ENCODE measurements at regions not wholly inside any gene's neighbourhood (a gene's known extent, or its start where the extent isn't known, plus 50 kb on each side); places are given as distances from the start of the nearest gene placed in this dataset.

- DNase-seq (ENCODE audit: low spot score), result no peak
Observed at GRCh38 chr7:21361413-21362125, 66.3 kb upstream of the SP4 start.

GRCh38 chr7:21364801-21365271 lies 63.0 kb upstream of the SP4 start:
- no peak for DNase-seq (ENCODE audit: low spot score)

GRCh38 chr7:21365866-21366624 lies 61.8 kb upstream of the SP4 start:
- DNase-seq (ENCODE audit: low spot score), result no peak

GRCh38 chr7:21367081-21367480 lies 60.8 kb upstream of the SP4 start:
- DNase-seq (ENCODE audit: low spot score), result no peak

- DNase-seq (ENCODE audit: low spot score), result no peak
Observed at GRCh38 chr7:21367537-21367936, 60.3 kb upstream of the SP4 start.

GRCh38 chr7:21368317-21368716 lies 59.6 kb upstream of the SP4 start:
- no peak for DNase-seq (ENCODE audit: low spot score)

GRCh38 chr7:21370283-21370982 lies 57.5 kb upstream of the SP4 start:
- no peak for DNase-seq (ENCODE audit: low spot score)

GRCh38 chr7:21371360-21371759 lies 56.5 kb upstream of the SP4 start:
- DNase-seq (ENCODE audit: low spot score), result no peak

- no peak for DNase-seq (ENCODE audit: low spot score)
Observed at GRCh38 chr7:21373031-21373430, 54.9 kb upstream of the SP4 start.

- DNase-seq (ENCODE audit: low spot score), result no peak
Observed at GRCh38 chr7:21374134-21374533, 53.7 kb upstream of the SP4 start.

GRCh38 chr7:21377545-21377944 lies 50.3 kb upstream of the SP4 start:
- DNase-seq (ENCODE audit: low spot score), result no peak

All from hematopoietic multipotent progenitor cell treated with erythropoietin and hydrocortisone succinate and interleukin-3 and kit ligand, for 17 days (in vitro differentiated cells).